K562 (cell line): ENCODE measurements at regions not wholly inside any gene's neighbourhood (a gene's known extent, or its start where the extent isn't known, plus 50 kb on each side); places are given as distances from the start of the nearest gene placed in this dataset.
"Not testable (repeated sequence)": the region's sequence is repeated elsewhere in the genome, so short reads cannot be mapped to it uniquely, and the experiment has no call there.

ENCODE experiments used
- ATAC-seq: fragments of 200-7000 bp; cut with Tn5 transposase; 3 replicates; pipeline ENCODE4 v1.9.1; 2020; ENCODE audit warnings: moderate library complexity
- BruUV-seq: library from RNA; stranded (reverse); fragments of 400-500 nt; replicated peaks from 2 replicates; lab custom pipeline; 2021; lab: Mats Ljungman, UMichigan
- CTCF ChIA-PET: fragments of 300-600 bp; formaldehyde crosslinking; extraction: SDS; loops from one replicate; lab custom pipeline; 2021; ENCODE audit warnings: low intra/inter-chr PET ratio; lab: Yijun Ruan, JAX
- POLR2A ChIA-PET: fragments of 300-600, 350-650 bp; sonication (Branson Sonifier 250); formaldehyde crosslinking; extraction: SDS; loops from one replicate; lab custom pipeline; 2021; ENCODE audit warnings: antibody characterized with exemption, inconsistent platforms; lab: Yijun Ruan, JAX
- DNase-seq, 4 experiments: peaks; one replicate each; pipeline versions ENCODE4 v3.0.0 to v3.0.0-alpha.2; 2011 to 2018; ENCODE audit warnings: low spot score in 3 of 4, mixed read lengths in 3 of 4; ENCODE audit errors: extremely low read depth in 1 of 4
- FAIRE-seq: peaks from 2 replicates; lab custom pipeline; 2011; peaks lifted over from hg19 to GRCh38; lab: Jason Lieb, UNC
- H2AFZ ChIP-seq: 2 replicates; pipeline ENCODE4 v1.6.0; 2011; ENCODE audit warnings: low read depth, low read length, control low read depth, inconsistent platforms
- H3K27ac ChIP-seq: fragments of 200-600 bp; 3 replicates; pipeline ENCODE4 v1.8.0; 2011; ENCODE audit warnings: low read depth, mild to moderate bottlenecking, control low read depth, inconsistent platforms, low read length, moderate library complexity, mixed read lengths; ENCODE audit errors: extremely low read depth
- H3K27me3 ChIP-seq, 2 experiments: fragments of 300-600 bp in 1 of 2; 2 replicates in 1 of 2; 3 replicates in 1 of 2; pipeline versions ENCODE4 v1.6.0 to v1.8.0; 2011; ENCODE audit warnings: inconsistent platforms in 2 of 2, low read length in 2 of 2, mild to moderate bottlenecking in 1 of 2, mixed read lengths in 1 of 2, moderate library complexity in 1 of 2; ENCODE audit not compliant: control insufficient read depth in 2 of 2, insufficient read depth in 2 of 2
- H3K36me3 ChIP-seq: fragments of 300-600 bp; 3 replicates; pipeline ENCODE4 v1.8.0; 2011; ENCODE audit warnings: mild to moderate bottlenecking, low read length, inconsistent platforms; ENCODE audit not compliant: control insufficient read depth, insufficient read depth
- H3K4me1 ChIP-seq, 2 experiments: fragments of 200-600 bp in 1 of 2; replicated peaks in 1 of 2; 2 replicates in 1 of 2; 3 replicates in 1 of 2; pipeline versions ENCODE4 v1.5.1 to v1.8.0; 2011; ENCODE audit warnings: inconsistent platforms in 2 of 2, low read length in 2 of 2, mild to moderate bottlenecking in 1 of 2, mixed read lengths in 1 of 2, moderate library complexity in 1 of 2; ENCODE audit not compliant: control insufficient read depth in 2 of 2, insufficient read depth in 2 of 2
- H3K4me2 ChIP-seq: 2 replicates; pipeline ENCODE4 v1.6.1; 2011; ENCODE audit warnings: low read length, control low read depth, inconsistent platforms, mixed read lengths; ENCODE audit not compliant: insufficient read depth
- H3K4me3 ChIP-seq: fragments of 200-600 bp; sonication (generic), shearing (Covaris generic); 2 replicates; pipeline ENCODE4 v1.5.1; 2016; ENCODE audit warnings: control low read depth, inconsistent platforms
- H3K79me2 ChIP-seq: fragments of 200-600 bp; 3 replicates; pipeline ENCODE4 v1.8.0; 2011; ENCODE audit warnings: low read length, inconsistent platforms; ENCODE audit not compliant: control insufficient read depth, insufficient read depth
- H3K9ac ChIP-seq, 2 experiments: 2 replicates each; pipeline versions ENCODE4 v1.6.0 to v1.6.1; 2011; ENCODE audit warnings: low read depth in 2 of 2, low read length in 2 of 2, control low read depth in 1 of 2, inconsistent platforms in 1 of 2, mild to moderate bottlenecking in 1 of 2, mixed read lengths in 1 of 2; ENCODE audit not compliant: insufficient read depth in 1 of 2
- H3K9me1 ChIP-seq: one replicate; pipeline ENCODE4 v1.6.0; 2011; ENCODE audit warnings: inconsistent platforms, mild to moderate bottlenecking, low read length, moderate library complexity; ENCODE audit not compliant: control insufficient read depth, insufficient read depth
- H3K9me3 ChIP-seq: replicated peaks from 2 replicates; pipeline ENCODE4 v1.5.1; 2011; ENCODE audit warnings: low read depth, low read length, inconsistent platforms; ENCODE audit not compliant: control insufficient read depth, insufficient read depth
- H4K20me1 ChIP-seq: replicated peaks from 2 replicates; pipeline ENCODE4 v1.6.1; 2011; ENCODE audit warnings: low read length, inconsistent platforms, mixed read lengths; ENCODE audit not compliant: control insufficient read depth, insufficient read depth
- CEBPG ChIP-seq, 3 experiments: fragments of 200-800 bp in 1 of 3; sonication (Bioruptor generic) in 1 of 3; sonication (generic) in 1 of 3; formaldehyde crosslinking in 1 of 3; IDR thresholded peaks in 2 of 3; conservative IDR thresholded peaks in 1 of 3; 2 replicates each; pipeline versions ENCODE4 v1.6.1 to v1.8.0; 2016 to 2022; ENCODE audit warnings: missing compliant biosample characterization in 2 of 3, missing genetic modification characterization in 2 of 3, mild to moderate bottlenecking in 1 of 3, missing genetic modification reagents in 1 of 3
- ZBTB40 ChIP-seq, 2 experiments: fragments of 450-650 bp in 1 of 2; sonication (generic) in 1 of 2; formaldehyde crosslinking in 1 of 2; IDR thresholded peaks; 2 replicates each; pipeline versions ENCODE4 v1.7.1 to v1.9.0; 2016 to 2022; ENCODE audit warnings: inconsistent platforms in 1 of 2, mild to moderate bottlenecking in 1 of 2, missing genetic modification reagents in 1 of 2
- WGBS: fragments of 100-300 bp; shearing (Covaris generic); methylation state at CpG from one replicate; pipeline ENCODE4 v1.1.6; 2016; ENCODE audit warnings: low coverage, mixed read lengths; ENCODE audit not compliant: insufficient coverage; ENCODE audit errors: missing lambda C conversion rate; 5-methylcytosine and 5-hydroxymethylcytosine counted together
- in situ Hi-C: fragments of 300-500 bp; cut with MboI; formaldehyde crosslinking; loops from 4 replicates; pipeline ENCODE4 v1.15.0; 2018; ENCODE audit warnings: inconsistent platforms, mixed read lengths
- intact Hi-C: fragments of 100-400 bp; cut with micrococcal nuclease; formaldehyde crosslinking; loops from 2 replicates; pipeline ENCODE4 v1.14.2; 2022

GRCh38 chr6:62982951-62983350 is 228.3 kb upstream of the FKBP1C start:
- POLR2A ChIA-PET, result no interaction called here
- Histone ChIP-seq H4K20me1 (no peaks in the 10 kb centered on the region), H3K4me2 (no peak overlapping the region), H3K79me2 (no peaks in the 10 kb centered on the region), H3K9me1 (no peaks in the 10 kb centered on the region), H3K9ac (no peak overlapping the region), H3K4me3 (no peak overlapping the region), H3K27me3 (no peaks in the 10 kb centered on the region), H2AFZ (no peak overlapping the region), H3K36me3 (no peaks in the 10 kb centered on the region), H3K27ac (no peak overlapping the region), H3K4me1 (no peaks in the 10 kb centered on the region), H3K9me3 (no peaks in the 10 kb centered on the region)
- 0% methylated on average over 2 of the region's 2 CpGs for WGBS
- DNase-seq (no peak), FAIRE-seq (no peak), ATAC-seq (no peak)
- in situ Hi-C loops, result no loop called here
- BruUV-seq, result no TSS peak
- CTCF ChIA-PET, result no interaction called here
- peak; percentile 41; the same call in 1 of the 2 replicates for TF ChIP-seq ZBTB40 (IDR thresholded peaks at IDR 0.05)
- TF ChIP-seq ZBTB40 (CRISPR knock-in tag; IDR thresholded peaks at IDR 0.05), result no peak
- no peak for TF ChIP-seq CEBPG (CRISPR knock-in tag; IDR thresholded peaks at IDR 0.05)
- TF ChIP-seq CEBPG (tag; conservative IDR thresholded peaks at IDR 0.05 in 1 of 2, IDR thresholded peaks at IDR 0.05 in 1 of 2), result no peak
- intact Hi-C loops, result no loop called here

GRCh38 chr6:62991696-62992095 is 219.6 kb upstream of the FKBP1C start:
- DNase-seq, POLR2A ChIA-PET, H3K4me3 ChIP-seq, H3K9me1 ChIP-seq, H3K9me3 ChIP-seq, ATAC-seq, H3K79me2 ChIP-seq, H3K36me3 ChIP-seq, in situ Hi-C loops, BruUV-seq, CTCF ChIA-PET, intact Hi-C loops, H3K27ac ChIP-seq, H3K4me1 ChIP-seq, H3K4me2 ChIP-seq, H2AFZ ChIP-seq, H3K27me3 ChIP-seq, FAIRE-seq, H4K20me1 ChIP-seq, H3K9ac ChIP-seq: not testable (repeated sequence)
- WGBS, result 0% methylated on average over 4 of the region's 4 CpGs
